ENCODE measurements at regions not wholly inside any gene's neighbourhood (a gene's known extent, or its start where the extent isn't known, plus 50 kb on each side); places are given as distances from the start of the nearest gene placed in this dataset.

- TF ChIP-seq CTCF (IDR thresholded peaks at IDR 0.05) (no peak), USF2 (IDR thresholded peaks at IDR 0.05) (no peak), EP300 (IDR thresholded peaks at IDR 0.05) (no peak), RFX5 (IDR thresholded peaks at IDR 0.05) (no peak), CHD2 (IDR thresholded peaks at IDR 0.05; ENCODE audit: low read length, partially characterized antibody) (no peak), MAX (IDR thresholded peaks at IDR 0.05) (no peak), RAD21 (conservative IDR thresholded peaks at IDR 0.05 in 1 of 2, IDR thresholded peaks at IDR 0.05 in 1 of 2) (no peak), NFE2L2 (conservative IDR thresholded peaks at IDR 0.05; ENCODE audit: low read length) (no peak), POLR2A (IDR thresholded peaks at IDR 0.05; ENCODE audit: low read length) (no peak), KDM1A (IDR thresholded peaks at IDR 0.05; ENCODE audit: low read depth) (no peak), NR3C1 (IDR thresholded peaks at IDR 0.05) (no peak), ESRRA (IDR thresholded peaks at IDR 0.05; ENCODE audit: borderline replicate concordance, low read length) (no peak), CHD4 (IDR thresholded peaks at IDR 0.05; ENCODE audit: borderline replicate concordance) (no peak), HEYL (CRISPR knock-in tag; IDR thresholded peaks at IDR 0.05) (no peak)
Observed at GRCh38 chr4:117784266-117784665, 250.0 kb upstream of the NDST3 start.

All from A549 (cell line).